ENCODE measurements at regions not wholly inside any gene's neighbourhood (a gene's known extent, or its start where the extent isn't known, plus 50 kb on each side); places are given as distances from the start of the nearest gene placed in this dataset.

DNA sequence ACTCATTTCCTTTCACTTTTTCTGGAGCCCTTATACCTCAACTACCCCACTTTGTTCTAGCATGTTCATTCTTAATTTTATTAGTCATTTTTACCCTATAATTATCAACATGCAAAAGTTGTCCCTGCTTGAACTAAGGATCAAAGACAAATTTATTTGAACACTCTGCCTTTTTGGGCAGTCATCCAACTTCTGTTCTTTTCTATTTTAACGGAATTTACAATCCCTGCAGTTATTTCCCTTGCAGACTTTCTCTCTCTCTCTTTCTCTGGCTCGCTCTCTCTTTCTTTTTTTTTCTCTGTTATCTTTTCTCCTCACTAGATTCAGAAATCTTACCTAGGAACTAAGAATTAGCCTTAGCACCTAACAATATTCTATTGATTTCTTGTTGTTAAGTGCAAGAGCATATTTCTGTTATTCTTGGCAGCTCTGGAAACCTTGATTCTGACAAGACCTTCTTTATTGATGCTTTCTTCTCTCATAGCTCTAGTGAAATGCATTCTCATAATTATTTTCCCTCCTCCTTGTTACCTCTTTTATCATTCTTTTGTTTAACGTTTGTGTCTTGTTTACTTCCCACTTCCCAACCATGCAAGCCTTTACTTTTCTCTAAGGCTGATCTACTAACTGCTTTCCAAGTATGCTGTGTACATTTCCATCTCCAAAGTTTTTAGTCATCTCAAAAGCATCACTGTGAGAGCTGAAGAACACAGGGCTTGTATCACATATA, 951.6 kb downstream of the DIPK2A start:
- ATAC-seq (no peak), DNase-seq (no peak), FAIRE-seq (no peak)
- Histone ChIP-seq H3K4me3 (no peak overlapping the region), H3K9me3 (no peaks in the 10 kb centered on the region), H3K36me3 (no peaks in the 10 kb centered on the region), H3K4me1 (peaks cover 0 to 6% (median 0%) of the 10 kb centered on the region in 3 donors), H3K27me3 (no peaks in the 10 kb centered on the region), H3K27ac (no peak overlapping the region)
- TF ChIP-seq, protein P1, sequence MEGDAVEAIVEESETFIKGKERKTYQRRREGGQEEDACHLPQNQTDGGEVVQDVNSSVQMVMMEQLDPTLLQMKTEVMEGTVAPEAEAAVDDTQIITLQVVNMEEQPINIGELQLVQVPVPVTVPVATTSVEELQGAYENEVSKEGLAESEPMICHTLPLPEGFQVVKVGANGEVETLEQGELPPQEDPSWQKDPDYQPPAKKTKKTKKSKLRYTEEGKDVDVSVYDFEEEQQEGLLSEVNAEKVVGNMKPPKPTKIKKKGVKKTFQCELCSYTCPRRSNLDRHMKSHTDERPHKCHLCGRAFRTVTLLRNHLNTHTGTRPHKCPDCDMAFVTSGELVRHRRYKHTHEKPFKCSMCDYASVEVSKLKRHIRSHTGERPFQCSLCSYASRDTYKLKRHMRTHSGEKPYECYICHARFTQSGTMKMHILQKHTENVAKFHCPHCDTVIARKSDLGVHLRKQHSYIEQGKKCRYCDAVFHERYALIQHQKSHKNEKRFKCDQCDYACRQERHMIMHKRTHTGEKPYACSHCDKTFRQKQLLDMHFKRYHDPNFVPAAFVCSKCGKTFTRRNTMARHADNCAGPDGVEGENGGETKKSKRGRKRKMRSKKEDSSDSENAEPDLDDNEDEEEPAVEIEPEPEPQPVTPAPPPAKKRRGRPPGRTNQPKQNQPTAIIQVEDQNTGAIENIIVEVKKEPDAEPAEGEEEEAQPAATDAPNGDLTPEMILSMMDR (IDR thresholded peaks at IDR 0.05): no peak
- 7 to 8% methylated on average over 3 of the region's 3 CpGs for WGBS, 2 donors
- intact Hi-C loops (cut with DNase I): no loop called here

DNA sequence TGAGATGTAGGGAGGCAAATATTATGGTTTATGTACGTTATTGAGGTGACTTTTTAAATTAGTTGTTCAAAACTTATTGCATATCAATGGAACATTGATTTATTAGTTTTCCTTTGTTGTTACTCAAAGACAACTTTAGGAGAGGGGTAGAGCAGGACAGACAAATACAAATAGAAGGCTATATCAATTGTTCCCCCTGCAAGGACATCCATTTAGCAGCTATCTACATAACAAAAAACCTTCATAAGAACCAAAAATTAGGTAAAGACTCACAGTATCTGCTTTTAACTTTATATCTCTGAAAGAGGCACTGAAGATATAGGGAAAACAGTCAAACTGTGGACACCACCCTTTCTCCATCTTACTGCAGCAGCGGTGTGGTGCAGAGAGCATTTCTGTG, 958.8 kb downstream of the DIPK2A start:
- no peaks in the 10 kb centered on the region for H3K4me1 ChIP-seq
- FAIRE-seq (no peak), DNase-seq (no peak), ATAC-seq (no peak)
- H3K4me3 ChIP-seq: no peak overlapping the region
- TF ChIP-seq, protein P1 (IDR thresholded peaks at IDR 0.05): no peak
- intact Hi-C loops (cut with DNase I): no loop called here
- no peak overlapping the region for H3K27ac ChIP-seq
- no peaks in the 10 kb centered on the region for H3K36me3 ChIP-seq
- WGBS, 2 donors: 78 to 81% methylated on average over 2 of the region's 2 CpGs
- no peaks in the 10 kb centered on the region for H3K9me3 ChIP-seq
- no peaks in the 10 kb centered on the region for H3K27me3 ChIP-seq

- H3K4me1 ChIP-seq: no peaks in the 10 kb centered on the region
- WGBS, 2 donors: 72 to 94% methylated on average over 1 of the region's 1 CpG
- no peak overlapping the region for H3K4me3 ChIP-seq
- no peaks in the 10 kb centered on the region for H3K9me3 ChIP-seq
- H3K27me3 ChIP-seq: no peaks in the 10 kb centered on the region
- TF ChIP-seq, protein P1 (IDR thresholded peaks at IDR 0.05): no peak
- DNase-seq (no peak), ATAC-seq (no peak), FAIRE-seq (no peak)
- intact Hi-C loops (cut with DNase I): no loop called here
- no peaks in the 10 kb centered on the region for H3K36me3 ChIP-seq
- no peak overlapping the region for H3K27ac ChIP-seq
Measured at GRCh38 chr3:144931590-144931989, 960.0 kb downstream of the DIPK2A start.

- FAIRE-seq (no peak), DNase-seq (no peak), ATAC-seq (no peak)
- H3K27ac ChIP-seq: no peak overlapping the region
- no peaks in the 10 kb centered on the region for H3K9me3 ChIP-seq
- intact Hi-C loops (cut with DNase I): no loop called here
- TF ChIP-seq, protein P1 (IDR thresholded peaks at IDR 0.05): no peak
- H3K36me3 ChIP-seq: no peaks in the 10 kb centered on the region
- no peak overlapping the region for H3K4me3 ChIP-seq
- H3K4me1 ChIP-seq: no peaks in the 10 kb centered on the region
- no peaks in the 10 kb centered on the region for H3K27me3 ChIP-seq
- WGBS, 2 donors: 66 to 68% methylated on average over 3 of the region's 3 CpGs
Measured at GRCh38 chr3:144942093-144942837, 970.6 kb downstream of the DIPK2A start.

- DNase-seq (no peak), ATAC-seq (no peak), FAIRE-seq (no peak)
- Histone ChIP-seq H3K9me3 (no peaks in the 10 kb centered on the region), H3K4me3 (no peak overlapping the region), H3K4me1 (no peaks in the 10 kb centered on the region), H3K36me3 (no peaks in the 10 kb centered on the region), H3K27me3 (no peaks in the 10 kb centered on the region), H3K27ac (no peak overlapping the region)
- TF ChIP-seq, protein P1 (IDR thresholded peaks at IDR 0.05): no peak
- WGBS, 2 donors: 66 to 70% methylated on average over 3 of the region's 3 CpGs
- intact Hi-C loops (cut with DNase I): no loop called here
Measured at GRCh38 chr3:144942838-144943197, 971.2 kb downstream of the DIPK2A start.
